Stomach (tissue), 8 donors: ENCODE measurements at regions not wholly inside any gene's neighbourhood (a gene's known extent, or its start where the extent isn't known, plus 50 kb on each side); places are given as distances from the start of the nearest gene placed in this dataset.

Experiments
- DNase-seq, 2 donors: peaks; one replicate each; pipeline versions ENCODE4 v3.0.0 to v3.0.0-alpha.2; 2013 to 2019
- H3K27ac ChIP-seq, 5 donors: fragments of 200-600 bp in 4 of 5; sonication (generic) in 4 of 5; one replicate each; pipeline ENCODE4 v1.5.1; 2013 to 2019; ENCODE audit warnings: mild to moderate bottlenecking in 1 of 5, moderate library complexity in 1 of 5
- H3K27me3 ChIP-seq, 3 donors: fragments of 200-600 bp; sonication (generic); one replicate each; pipeline ENCODE4 v1.5.1; 2017 to 2019; ENCODE audit warnings: mixed run types in 1 of 3
- H3K36me3 ChIP-seq, 4 donors: fragments of 200-600 bp; sonication (generic); 1 replicate in 3 of 4; 2 replicates in 1 of 4; pipeline ENCODE4 v1.5.1; 2016 to 2019
- H3K4me1 ChIP-seq, 4 donors: fragments of 200-600 bp; sonication (generic); one replicate each; pipeline ENCODE4 v1.5.1; 2016 to 2019
- H3K4me3 ChIP-seq, 4 donors: fragments of 200-600 bp; sonication (generic) in 3 of 4; one replicate each; pipeline ENCODE4 v1.5.1; 2016 to 2019; ENCODE audit warnings: mild to moderate bottlenecking in 1 of 4
- H3K9me3 ChIP-seq, 4 donors: fragments of 200-600 bp; sonication (generic); one replicate each; pipeline ENCODE4 v1.5.1; 2016 to 2019
- CTCF ChIP-seq, 7 experiments: fragments of 450-650 bp in 4 of 7; fragments of 200-600 bp in 3 of 7; sonication (generic) in 3 of 7; IDR thresholded peaks; one replicate each; pipeline ENCODE4 v1.5.1; 2016 to 2019; ENCODE audit warnings: antibody characterized with exemption in 7 of 7, control low read depth in 2 of 7, mild to moderate bottlenecking in 1 of 7
- EP300 ChIP-seq: sonication (generic); formaldehyde crosslinking; IDR thresholded peaks from one replicate; pipeline ENCODE4 v1.6.1; 2017; ENCODE audit warnings: antibody characterized with exemption
- POLR2A ChIP-seq, 4 donors: fragments of 450-650 bp; IDR thresholded peaks; one replicate each; pipeline ENCODE4 v1.6.1; 2016; ENCODE audit warnings: antibody characterized with exemption in 4 of 4, control low read depth in 2 of 4, mild to moderate bottlenecking in 1 of 4, moderate library complexity in 1 of 4
- POLR2AphosphoS5 ChIP-seq, 3 donors: sonication (generic); formaldehyde crosslinking; IDR thresholded peaks; one replicate each; pipeline ENCODE4 v1.6.1; 2016; ENCODE audit warnings: antibody characterized with exemption in 3 of 3
- WGBS, 5 donors: extraction: QIAGEN DNeasy Blood & Tissue Kit in 3 of 5; methylation state at CpG; one replicate each; pipeline versions ENCODE4 v1.1.5 to v1.1.7; 2013 to 2018; 5-methylcytosine and 5-hydroxymethylcytosine counted together
- intact Hi-C: fragments of 100-400 bp; cut with DNase I; formaldehyde crosslinking; loops from one replicate; pipeline ENCODE4 v1.15.1; 2023; ENCODE audit warnings: low total_unique reads
- donor health status: healthy with polysubstance abuse.
- donor health status: Bipolar disorder and iron deficiency.
- donor health status: healthy.

GRCh38 chr14:53569446-53569845 is 387.2 kb downstream of the BMP4 start:
- Histone ChIP-seq H3K9me3 (no peaks in the 10 kb centered on the region), H3K4me3 (no peak overlapping the region), H3K27ac (peak overlapping the region in 2 of 5 donors; percentile 8 to 43), H3K4me1 (peaks cover 6 to 22% (median 16%) of the 10 kb centered on the region in 4 donors), H3K27me3 (no peaks in the 10 kb centered on the region), H3K36me3 (no peaks in the 10 kb centered on the region)
- peak in 1 of 2 donors; percentile 23 for DNase-seq
- 10 to 41% (median 24%) methylated on average over 2 of the region's 2 CpGs for WGBS, 5 donors
- intact Hi-C loops: no loop called here
- TF ChIP-seq POLR2AphosphoS5 (IDR thresholded peaks at IDR 0.05) (no peak), EP300 (no peak), POLR2A (IDR thresholded peaks at IDR 0.05) (no peak), CTCF (IDR thresholded peaks at IDR 0.05) (no peak)

GRCh38 chr14:53567236-53567780 is 389.3 kb downstream of the BMP4 start:
- no peak for DNase-seq
- Histone ChIP-seq H3K27me3 (no peaks in the 10 kb centered on the region), H3K9me3 (peaks cover 0 to 8% (median 0%) of the 10 kb centered on the region in 4 donors), H3K36me3 (no peaks in the 10 kb centered on the region), H3K4me3 (no peak overlapping the region), H3K4me1 (peaks cover 6 to 21% (median 16%) of the 10 kb centered on the region in 4 donors), H3K27ac (no peak overlapping the region)
- no peak for TF ChIP-seq CTCF (IDR thresholded peaks at IDR 0.05)
- no peak for TF ChIP-seq POLR2A (IDR thresholded peaks at IDR 0.05)
- no peak for TF ChIP-seq EP300
- no peak for TF ChIP-seq POLR2AphosphoS5 (IDR thresholded peaks at IDR 0.05)
- intact Hi-C loops: no loop called here
- WGBS, 5 donors: 86 to 98% (median 94%) methylated on average over 3 of the region's 3 CpGs

- no peak for DNase-seq
- intact Hi-C loops: no loop called here
- Histone ChIP-seq H3K9me3 (peaks cover 0 to 15% (median 4%) of the 10 kb centered on the region in 4 donors), H3K4me3 (no peak overlapping the region), H3K27ac (no peak overlapping the region), H3K27me3 (no peaks in the 10 kb centered on the region), H3K4me1 (peaks cover 0 to 8% (median 3%) of the 10 kb centered on the region in 4 donors), H3K36me3 (no peaks in the 10 kb centered on the region)
- TF ChIP-seq POLR2AphosphoS5 (IDR thresholded peaks at IDR 0.05) (no peak), CTCF (IDR thresholded peaks at IDR 0.05) (no peak), EP300 (no peak), POLR2A (IDR thresholded peaks at IDR 0.05) (no peak)
- WGBS, 5 donors: 53 to 91% (median 81%) methylated on average over 1 of the region's 1 CpG
Observed at GRCh38 chr14:53564870-53565269, 391.8 kb downstream of the BMP4 start.

GRCh38 chr14:53563628-53564027 is 393.0 kb downstream of the BMP4 start:
- H3K9me3 ChIP-seq: peaks cover 0 to 15% (median 4%) of the 10 kb centered on the region in 4 donors
- no peaks in the 10 kb centered on the region for H3K4me1 ChIP-seq
- H3K4me3 ChIP-seq: no peak overlapping the region
- no peak for DNase-seq
- intact Hi-C loops: no loop called here
- TF ChIP-seq POLR2AphosphoS5 (IDR thresholded peaks at IDR 0.05) (no peak), POLR2A (IDR thresholded peaks at IDR 0.05) (no peak), CTCF (IDR thresholded peaks at IDR 0.05) (no peak), EP300 (no peak)
- H3K27me3 ChIP-seq: no peaks in the 10 kb centered on the region
- no peak overlapping the region for H3K27ac ChIP-seq
- no peaks in the 10 kb centered on the region for H3K36me3 ChIP-seq
